HepG2 (cell line): ENCODE measurements at regions not wholly inside any gene's neighbourhood (a gene's known extent, or its start where the extent isn't known, plus 50 kb on each side); places are given as distances from the start of the nearest gene placed in this dataset.

Source experiments
- CBX5 ChIP-seq: sonication (generic); formaldehyde crosslinking; IDR thresholded peaks from 2 replicates; pipeline ENCODE4 v1.4.0; 2020; ENCODE audit warnings: missing genetic modification reagents, borderline replicate concordance
- CHD4 ChIP-seq: fragments of 200-600 bp; sonication (generic); IDR thresholded peaks from 2 replicates; pipeline ENCODE4 v1.7.0; 2017; ENCODE audit warnings: mild to moderate bottlenecking, low read length, borderline replicate concordance
- ELF4 ChIP-seq: sonication (generic); formaldehyde crosslinking; IDR thresholded peaks from 2 replicates; pipeline ENCODE4 v1.5.0; 2020; ENCODE audit warnings: missing genetic modification reagents, mild to moderate bottlenecking, moderate library complexity, borderline replicate concordance
- FOXA1 ChIP-seq, 2 experiments: fragments of 450-650 bp in 1 of 2; sonication (generic) in 1 of 2; formaldehyde crosslinking in 1 of 2; IDR thresholded peaks; 2 replicates each; pipeline versions ENCODE4 v1.4.0 to v1.6.1; 2016 to 2020; ENCODE audit warnings: missing genetic modification reagents in 1 of 2
- HIC2 ChIP-seq: sonication (generic); formaldehyde crosslinking; IDR thresholded peaks from 2 replicates; pipeline ENCODE4 v1.9.0; 2022; ENCODE audit warnings: low read depth, missing genetic modification reagents
- HNRNPUL1 ChIP-seq: fragments of 200-400 bp; formaldehyde crosslinking; IDR thresholded peaks from 2 replicates; pipeline ENCODE4 v1.6.1; 2017; ENCODE audit warnings: low read depth, mild to moderate bottlenecking, low read length, moderate library complexity
- HOXA5 ChIP-seq: sonication (generic); formaldehyde crosslinking; IDR thresholded peaks from 2 replicates; pipeline ENCODE4 v1.4.0; 2020; ENCODE audit warnings: missing genetic modification reagents
- IRF2 ChIP-seq: IDR thresholded peaks from 2 replicates; pipeline ENCODE4 v1.6.1; 2018; ENCODE audit warnings: missing genetic modification reagents, missing compliant biosample characterization
- MATR3 ChIP-seq: sonication (generic); formaldehyde crosslinking; IDR thresholded peaks from 2 replicates; pipeline ENCODE4 v1.4.0; 2020; ENCODE audit warnings: missing genetic modification reagents
- NAIF1 ChIP-seq: sonication (generic); formaldehyde crosslinking; IDR thresholded peaks from 2 replicates; pipeline ENCODE4 v1.5.0; 2020; ENCODE audit warnings: mild to moderate bottlenecking, missing genetic modification reagents, borderline replicate concordance
- PAF1 ChIP-seq: IDR thresholded peaks from 2 replicates; pipeline ENCODE4 v1.6.1; 2016; ENCODE audit warnings: missing genetic modification reagents, missing compliant biosample characterization
- PHF8 ChIP-seq: sonication (generic); formaldehyde crosslinking; IDR thresholded peaks from 2 replicates; pipeline ENCODE4 v1.5.0; 2020; ENCODE audit warnings: missing genetic modification reagents
- RBM22 ChIP-seq: fragments of 200-400 bp; formaldehyde crosslinking; optimal IDR thresholded peaks from 2 replicates; pipeline ENCODE3; 2017; ENCODE audit warnings: mild to moderate bottlenecking, low read length, moderate library complexity
- RFX1 ChIP-seq: fragments of 450-650 bp; IDR thresholded peaks from 2 replicates; pipeline ENCODE4 v1.6.1; 2017
- RFXANK ChIP-seq: IDR thresholded peaks from 2 replicates; pipeline ENCODE4 v1.6.1; 2016
- SP5 ChIP-seq: IDR thresholded peaks from 2 replicates; pipeline ENCODE4 v1.6.1; 2016; ENCODE audit warnings: low read depth, borderline replicate concordance
- SPEN ChIP-seq: sonication (generic); formaldehyde crosslinking; IDR thresholded peaks from 2 replicates; pipeline ENCODE4 v1.5.1; 2020; ENCODE audit warnings: low read depth, mild to moderate bottlenecking, missing genetic modification reagents
- STAG1 ChIP-seq: sonication (generic); formaldehyde crosslinking; IDR thresholded peaks from 2 replicates; pipeline ENCODE4 v1.4.0; 2020; ENCODE audit warnings: missing genetic modification reagents
- ZBTB7A ChIP-seq: sonication (generic); formaldehyde crosslinking; IDR thresholded peaks from 2 replicates; pipeline ENCODE4 v1.8.0; 2022; ENCODE audit warnings: mild to moderate bottlenecking, missing genetic modification reagents
- ZFP41 ChIP-seq: sonication (generic); formaldehyde crosslinking; IDR thresholded peaks from 2 replicates; pipeline ENCODE4 v1.4.0; 2020; ENCODE audit warnings: mild to moderate bottlenecking, missing genetic modification reagents, borderline replicate concordance
- ZFX ChIP-seq: sonication (generic); formaldehyde crosslinking; IDR thresholded peaks from 2 replicates; pipeline ENCODE4 v1.4.0; 2020; ENCODE audit warnings: mild to moderate bottlenecking, low read depth, missing genetic modification reagents, moderate library complexity
- ZFYVE20 ChIP-seq: sonication (generic); formaldehyde crosslinking; IDR thresholded peaks from 2 replicates; pipeline ENCODE4 v1.8.0; 2023; ENCODE audit warnings: low read depth, mild to moderate bottlenecking, moderate library complexity, missing genetic modification reagents, borderline replicate concordance
- ZNF263 ChIP-seq: sonication (generic); formaldehyde crosslinking; IDR thresholded peaks from 2 replicates; pipeline ENCODE4 v1.4.0; 2020; ENCODE audit warnings: missing genetic modification reagents
- ZNF749 ChIP-seq: sonication (generic); formaldehyde crosslinking; IDR thresholded peaks from 2 replicates; pipeline ENCODE4 v1.8.0; 2022; ENCODE audit warnings: mild to moderate bottlenecking, missing genetic modification reagents, moderate library complexity, borderline replicate concordance
- ZNF883 ChIP-seq: sonication (generic); formaldehyde crosslinking; IDR thresholded peaks from 2 replicates; pipeline ENCODE4 v1.5.1; 2020; ENCODE audit warnings: mild to moderate bottlenecking, missing genetic modification reagents; ENCODE audit errors: not compliant biosample characterization
- ZSCAN30 ChIP-seq: sonication (generic); formaldehyde crosslinking; IDR thresholded peaks from 2 replicates; pipeline ENCODE4 v1.5.0; 2020; ENCODE audit warnings: mild to moderate bottlenecking, missing genetic modification reagents
- TF ChIP-seq, protein P1 (sequence below): sonication (generic); formaldehyde crosslinking; IDR thresholded peaks from 2 replicates; pipeline ENCODE4 v1.4.0; 2020; ENCODE audit warnings: missing genetic modification reagents
- TF ChIP-seq, protein P2 (sequence below): IDR thresholded peaks from 2 replicates; pipeline ENCODE4 v1.6.1; 2016; ENCODE audit warnings: mild to moderate bottlenecking, missing biosample characterization, missing genetic modification reagents

GRCh38 chr6:6969761-6970223 lies 138.0 kb upstream of the RREB1 start (continued):
- TF ChIP-seq ZNF883 (no peak), RFX1 (no peak), HNRNPUL1 (no peak), ZFX (CRISPR knock-in tag) (0 out of 2 replicates have a peak, but pooled peaks have one; percentile 47), ZNF263 (CRISPR knock-in tag) (no peak), CBX5 (CRISPR knock-in tag) (0 out of 2 replicates have a peak, but pooled peaks have one; percentile 32), FOXA1 (IDR thresholded peaks at IDR 0.05) (no peak), FOXA1 (CRISPR knock-in tag; IDR thresholded peaks at IDR 0.05) (no peak), RFXANK (CRISPR knock-in tag) (0 out of 2 replicates have a peak, but pooled peaks have one; percentile 30), SPEN (CRISPR knock-in tag) (no peak), HOXA5 (no peak; the same call in 1 of the 2 replicates), RBM22 (no peak), PHF8 (0 out of 2 replicates have a peak, but pooled peaks have one; percentile 22), SP5 (CRISPR knock-in tag) (peak; percentile 69), ELF4 (CRISPR knock-in tag) (no peak), ZFYVE20 (CRISPR knock-in tag) (no peak), CHD4 (no peak), STAG1 (CRISPR knock-in tag) (peak; percentile 8; the same call in 1 of the 2 replicates), ZFP41 (CRISPR knock-in tag) (no peak), ZBTB7A (no peak; the same call in 1 of the 2 replicates), HIC2 (CRISPR knock-in tag) (no peak), NAIF1 (CRISPR knock-in tag) (no peak), ZNF749 (CRISPR knock-in tag) (no peak), PAF1 (no peak), ZSCAN30 (no peak), IRF2 (CRISPR knock-in tag) (peak; percentile 39), MATR3 (CRISPR knock-in tag) (no peak)
- TF ChIP-seq, protein P1, sequence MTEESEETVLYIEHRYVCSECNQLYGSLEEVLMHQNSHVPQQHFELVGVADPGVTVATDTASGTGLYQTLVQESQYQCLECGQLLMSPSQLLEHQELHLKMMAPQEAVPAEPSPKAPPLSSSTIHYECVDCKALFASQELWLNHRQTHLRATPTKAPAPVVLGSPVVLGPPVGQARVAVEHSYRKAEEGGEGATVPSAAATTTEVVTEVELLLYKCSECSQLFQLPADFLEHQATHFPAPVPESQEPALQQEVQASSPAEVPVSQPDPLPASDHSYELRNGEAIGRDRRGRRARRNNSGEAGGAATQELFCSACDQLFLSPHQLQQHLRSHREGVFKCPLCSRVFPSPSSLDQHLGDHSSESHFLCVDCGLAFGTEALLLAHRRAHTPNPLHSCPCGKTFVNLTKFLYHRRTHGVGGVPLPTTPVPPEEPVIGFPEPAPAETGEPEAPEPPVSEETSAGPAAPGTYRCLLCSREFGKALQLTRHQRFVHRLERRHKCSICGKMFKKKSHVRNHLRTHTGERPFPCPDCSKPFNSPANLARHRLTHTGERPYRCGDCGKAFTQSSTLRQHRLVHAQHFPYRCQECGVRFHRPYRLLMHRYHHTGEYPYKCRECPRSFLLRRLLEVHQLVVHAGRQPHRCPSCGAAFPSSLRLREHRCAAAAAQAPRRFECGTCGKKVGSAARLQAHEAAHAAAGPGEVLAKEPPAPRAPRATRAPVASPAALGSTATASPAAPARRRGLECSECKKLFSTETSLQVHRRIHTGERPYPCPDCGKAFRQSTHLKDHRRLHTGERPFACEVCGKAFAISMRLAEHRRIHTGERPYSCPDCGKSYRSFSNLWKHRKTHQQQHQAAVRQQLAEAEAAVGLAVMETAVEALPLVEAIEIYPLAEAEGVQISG (CRISPR knock-in tag): no peak
- TF ChIP-seq, protein P2, sequence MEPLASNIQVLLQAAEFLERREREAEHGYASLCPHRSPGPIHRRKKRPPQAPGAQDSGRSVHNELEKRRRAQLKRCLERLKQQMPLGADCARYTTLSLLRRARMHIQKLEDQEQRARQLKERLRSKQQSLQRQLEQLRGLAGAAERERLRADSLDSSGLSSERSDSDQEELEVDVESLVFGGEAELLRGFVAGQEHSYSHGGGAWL: no peak
